HG03103 (cell line): ENCODE measurements at regions not wholly inside any gene's neighbourhood (a gene's known extent, or its start where the extent isn't known, plus 50 kb on each side); places are given as distances from the start of the nearest gene placed in this dataset.

ENCODE experiments used
- ATAC-seq: cut with Tn5 transposase; IDR thresholded peaks from one replicate; pipeline ENCODE4 v1.9.1; 2021; ENCODE audit warnings: low read depth; ENCODE audit not compliant: unreplicated experiment

DNA sequence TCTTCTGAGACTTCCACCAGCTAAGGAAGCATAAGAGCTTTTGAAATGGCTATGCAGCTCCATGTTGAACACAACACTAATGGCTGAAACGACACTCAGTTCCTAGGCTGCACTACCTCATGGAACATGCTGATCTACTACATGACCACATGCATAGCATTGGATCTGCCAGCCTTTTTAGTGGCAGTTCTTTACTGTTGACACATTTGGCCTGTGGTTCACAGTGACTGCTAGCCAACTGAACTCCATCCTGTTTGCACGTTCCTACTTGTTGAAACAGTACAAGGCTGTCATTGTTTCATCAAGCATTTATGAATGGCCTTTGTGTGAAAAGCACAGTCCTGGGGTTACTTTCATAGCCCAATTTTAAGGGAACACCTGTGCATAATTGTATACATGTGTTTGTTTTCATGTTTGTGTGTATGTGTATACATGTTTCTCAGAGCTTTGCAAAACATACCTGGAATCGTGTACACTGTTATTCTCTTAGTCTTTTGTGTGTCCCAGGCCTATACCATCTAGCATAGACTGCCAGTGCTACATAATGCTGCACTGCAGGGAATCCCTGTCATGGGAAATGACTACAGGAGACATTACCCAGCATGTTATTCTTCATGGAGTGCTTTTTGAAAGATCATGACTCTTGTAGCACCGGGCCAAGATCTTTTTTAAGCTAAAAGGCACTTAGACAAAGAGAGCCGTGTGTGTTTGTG, 179.6 kb upstream of the ESRRG start:
- ATAC-seq = no peak

DNA sequence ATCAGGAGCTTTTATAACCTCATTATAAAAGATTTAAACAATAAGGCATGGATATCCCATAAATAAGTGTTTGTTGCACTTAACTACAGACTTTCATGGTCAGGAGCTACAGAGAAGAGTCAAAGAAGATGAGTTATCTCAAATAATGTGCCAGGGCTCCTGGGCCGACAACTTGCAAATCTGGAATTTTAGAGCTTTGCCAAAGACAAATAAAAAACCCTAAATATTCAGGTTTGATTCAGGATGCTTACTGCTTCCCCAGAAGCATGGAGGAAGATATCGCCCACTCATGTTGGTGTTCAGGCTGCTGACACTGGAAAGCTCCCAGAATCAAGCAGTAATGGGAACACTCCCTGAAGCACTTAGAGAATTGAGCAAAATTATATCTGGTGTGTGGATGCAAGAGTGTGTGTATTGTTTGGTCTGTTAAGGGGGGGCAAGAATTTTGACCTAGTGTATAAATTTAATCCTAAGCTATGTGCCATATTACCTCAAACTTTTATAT, 176.9 kb upstream of the ESRRG start:
- ATAC-seq = no peak

DNA sequence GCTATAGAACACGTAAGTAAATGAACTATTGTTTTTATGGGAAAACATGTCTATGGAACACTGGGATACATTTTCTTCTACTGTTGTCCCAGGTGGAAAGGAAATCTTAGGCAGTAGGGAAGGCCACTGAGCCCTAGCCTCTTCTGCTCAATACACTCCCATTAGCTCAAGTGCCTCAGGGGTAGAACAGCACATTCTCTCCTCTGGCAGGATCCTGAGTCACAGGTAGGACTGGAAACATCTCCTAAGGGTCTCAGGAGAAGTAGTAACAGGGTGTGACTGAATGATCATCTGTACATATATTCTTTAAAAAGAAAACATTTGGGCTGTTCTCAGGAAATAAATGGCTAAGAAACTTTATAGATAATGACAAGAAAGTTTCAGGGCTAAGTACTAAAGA, 175.6 kb upstream of the ESRRG start:
- no peak for ATAC-seq

DNA sequence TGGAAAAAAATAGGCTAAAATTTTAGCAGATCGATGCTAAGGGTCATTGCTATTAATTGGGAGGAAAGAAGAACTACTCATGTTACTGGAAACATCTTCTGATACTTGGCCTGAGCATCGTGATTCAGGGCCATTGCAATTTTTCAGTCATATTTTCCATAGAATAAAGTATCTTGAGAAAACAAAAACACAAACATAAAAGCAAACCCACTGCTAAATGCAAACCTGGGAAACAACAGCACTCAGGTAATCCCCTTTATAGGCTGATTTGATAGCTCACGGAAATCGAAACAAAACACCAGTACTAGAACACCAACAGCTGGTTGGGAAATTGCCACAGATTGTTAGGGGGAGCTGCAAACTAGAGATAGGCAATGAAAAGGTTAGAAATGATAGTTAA, 172.9 kb upstream of the ESRRG start:
- no peak for ATAC-seq

DNA sequence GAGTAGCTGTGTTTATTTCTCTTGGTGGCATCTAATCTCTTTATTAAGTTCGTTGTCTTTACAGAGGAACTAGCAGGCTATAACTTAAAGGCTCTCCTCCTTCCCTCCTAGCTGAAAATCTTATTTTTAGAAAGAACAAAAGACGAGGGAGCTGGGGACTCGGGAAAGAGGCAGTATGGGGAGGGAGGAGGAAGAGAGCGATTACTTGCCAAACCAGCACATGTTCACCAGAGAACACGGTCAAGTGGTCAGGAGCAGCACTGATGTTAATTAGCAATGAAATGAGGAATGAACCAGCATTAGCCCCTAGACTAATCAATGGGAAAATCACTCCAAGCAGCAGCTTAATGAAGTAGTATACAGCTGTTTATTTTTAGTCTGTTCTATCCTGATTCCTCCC, 171.3 kb upstream of the ESRRG start:
- ATAC-seq = no peak

DNA sequence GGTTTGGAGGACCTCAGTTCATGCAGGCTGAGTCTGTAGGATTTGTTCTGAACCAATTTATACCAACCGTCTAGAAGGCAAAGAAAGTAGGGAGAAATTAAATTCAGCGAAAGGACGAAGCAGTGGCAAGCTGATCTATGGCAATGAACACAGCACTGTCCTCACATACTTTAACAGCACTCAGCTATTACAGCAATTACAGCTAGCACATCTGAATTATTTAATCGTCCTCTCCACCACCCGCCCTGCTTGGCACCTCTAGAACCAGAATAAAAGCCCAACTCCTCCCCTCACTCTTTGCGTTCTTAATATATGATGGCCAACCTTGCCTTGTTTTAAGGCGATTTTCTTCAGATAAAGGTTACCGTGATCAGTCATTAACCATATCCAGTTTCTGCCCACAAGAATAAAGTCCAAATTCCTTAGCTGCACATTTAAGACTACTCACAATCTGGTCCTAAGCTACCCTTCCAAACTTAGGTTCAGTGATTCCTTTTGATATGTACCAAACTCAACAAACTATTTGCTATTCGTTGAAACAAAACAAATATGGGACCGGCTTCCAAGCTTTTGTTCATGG, 169.4 kb upstream of the ESRRG start:
- no peak for ATAC-seq

DNA sequence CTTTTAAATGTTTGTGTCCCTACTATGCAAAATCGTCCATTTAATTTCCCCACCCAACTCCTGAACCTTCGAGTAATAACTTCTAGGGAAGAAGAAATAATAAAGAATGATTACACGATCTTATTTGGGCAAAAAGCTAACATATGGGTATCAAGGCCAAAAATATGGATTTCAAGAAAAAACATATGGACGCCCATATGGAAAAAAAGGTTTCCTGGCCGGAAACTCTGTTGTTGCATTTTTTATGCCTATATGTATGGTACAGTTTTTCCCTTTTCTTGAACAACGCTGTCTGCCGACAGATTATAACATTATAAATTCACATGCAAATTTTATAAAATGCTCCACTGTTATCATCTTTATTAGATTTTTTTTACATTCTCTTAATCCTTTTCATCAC, 167.6 kb upstream of the ESRRG start:
- ATAC-seq = no peak

DNA sequence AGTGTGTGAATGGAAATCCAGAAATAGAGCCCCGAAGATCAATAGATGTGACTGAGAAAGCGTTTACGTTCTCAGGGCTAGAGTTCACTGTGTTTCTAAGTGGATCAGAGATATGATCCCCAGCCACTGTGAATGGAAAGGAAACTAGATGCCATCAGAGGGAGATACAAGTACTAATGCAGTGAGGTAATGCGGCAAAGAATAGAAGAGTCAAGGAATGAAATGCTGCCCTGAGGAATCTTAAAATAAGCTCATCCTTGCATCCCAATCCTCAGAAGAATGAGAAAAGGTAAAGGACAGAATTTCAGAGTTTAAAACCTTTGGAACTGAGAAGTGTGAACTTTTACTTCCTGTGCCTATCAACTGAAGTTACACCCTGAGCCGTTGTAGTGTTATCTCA, 165.5 kb upstream of the ESRRG start:
- ATAC-seq = no peak

DNA sequence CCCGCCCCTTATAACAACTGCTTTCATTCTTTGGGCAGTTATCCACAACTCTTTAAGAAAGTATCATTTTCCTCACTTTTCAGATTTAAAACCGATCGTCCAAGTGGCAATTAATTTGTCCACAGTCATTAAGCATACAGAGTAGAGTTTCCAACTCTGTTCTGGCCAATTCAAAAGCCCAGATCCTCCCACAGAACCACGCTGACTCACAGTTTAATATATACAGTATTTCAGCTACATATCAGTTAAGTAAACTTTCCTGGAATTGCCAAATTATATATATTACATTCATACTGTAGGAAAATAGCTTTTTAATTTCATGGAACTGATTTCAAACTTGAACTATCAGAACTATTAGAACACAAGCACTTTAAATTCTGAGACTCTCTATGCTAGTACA, 163.8 kb upstream of the ESRRG start:
- ATAC-seq = no peak

DNA sequence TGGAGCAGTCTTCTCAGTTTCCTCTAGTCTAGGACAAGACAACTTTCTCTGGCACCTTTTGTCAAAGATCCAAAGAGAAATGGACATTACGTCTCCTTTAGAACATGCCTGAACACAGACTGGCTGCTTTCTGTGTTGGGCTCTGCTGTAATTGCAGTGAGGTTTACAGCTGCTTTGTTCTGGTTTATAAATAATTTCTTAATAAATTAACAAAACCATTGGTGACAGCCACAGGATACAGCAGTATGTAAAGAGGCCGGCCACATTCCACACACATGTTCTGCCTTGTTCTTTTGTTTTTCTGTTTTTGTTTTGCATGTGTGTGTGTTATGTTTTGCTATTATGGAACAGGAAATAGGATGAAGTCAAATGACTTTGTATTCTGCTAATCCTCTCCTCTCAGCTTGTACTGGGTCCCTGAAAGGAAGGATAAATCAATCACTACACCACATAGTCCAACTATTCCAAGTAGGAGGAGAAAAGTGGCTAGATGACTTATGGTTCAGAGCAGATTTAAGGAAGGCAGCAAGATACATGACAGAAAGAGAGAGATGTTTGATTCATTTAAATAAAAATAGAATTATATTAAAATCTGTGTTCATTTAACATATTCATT, 161.5 kb upstream of the ESRRG start:
- ATAC-seq = no peak

DNA sequence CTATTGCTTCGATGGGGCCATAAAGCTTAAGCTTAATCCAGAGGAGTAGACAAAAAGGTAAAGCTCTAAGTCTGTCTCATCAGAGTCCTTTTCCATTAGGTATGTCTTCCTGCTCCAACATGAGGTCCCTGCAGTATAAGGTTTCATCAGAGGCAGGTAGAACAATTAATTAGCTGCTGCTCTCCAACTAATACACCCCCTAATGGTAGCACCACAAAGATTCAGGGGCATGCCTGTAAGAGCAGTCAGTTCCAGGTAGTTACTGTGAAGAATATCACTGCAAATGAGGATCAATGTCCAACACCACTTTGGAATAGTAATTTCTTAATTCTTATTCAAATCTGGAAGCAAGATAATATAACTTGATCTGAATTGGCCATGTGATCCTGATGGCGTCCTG, 160.3 kb upstream of the ESRRG start:
- no peak for ATAC-seq

DNA sequence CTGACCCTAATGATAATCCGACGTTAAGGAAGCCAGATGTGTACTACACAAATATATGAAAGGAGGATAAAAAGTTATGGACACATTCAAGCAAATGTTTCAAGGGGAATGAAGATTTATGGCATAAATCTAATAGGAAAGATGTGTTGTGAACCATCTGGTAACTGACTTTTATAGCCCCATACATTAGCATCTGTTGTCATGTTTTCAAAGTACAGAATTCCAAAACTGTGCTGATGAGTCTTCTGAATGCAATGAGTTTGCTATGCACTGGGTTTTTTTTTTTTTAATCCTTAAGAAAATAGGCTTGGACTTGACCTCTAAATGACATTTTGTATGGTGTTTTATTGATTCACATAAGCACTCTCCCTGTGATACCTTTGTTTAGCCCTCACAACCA, 158.5 kb upstream of the ESRRG start:
- no peak for ATAC-seq

DNA sequence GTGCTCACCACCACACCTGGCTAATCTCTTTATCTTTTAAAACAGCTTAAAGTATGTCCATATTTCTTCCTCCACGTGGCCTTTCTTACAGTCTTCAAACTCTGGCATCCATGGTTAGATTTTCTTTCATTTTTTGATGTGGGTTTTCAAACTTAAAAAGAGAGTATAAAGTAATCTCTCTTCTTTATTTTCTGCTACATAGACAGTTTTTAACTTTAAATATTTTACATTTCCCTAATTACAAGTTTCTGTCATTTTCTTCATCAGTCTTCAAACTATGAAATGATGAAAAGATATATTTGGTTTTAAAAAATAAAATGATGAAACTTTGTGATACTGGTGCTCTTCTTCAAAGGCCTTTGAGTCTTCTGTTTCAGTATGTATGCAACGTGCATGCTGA, 143.5 kb upstream of the ESRRG start:
- ATAC-seq = no peak

DNA sequence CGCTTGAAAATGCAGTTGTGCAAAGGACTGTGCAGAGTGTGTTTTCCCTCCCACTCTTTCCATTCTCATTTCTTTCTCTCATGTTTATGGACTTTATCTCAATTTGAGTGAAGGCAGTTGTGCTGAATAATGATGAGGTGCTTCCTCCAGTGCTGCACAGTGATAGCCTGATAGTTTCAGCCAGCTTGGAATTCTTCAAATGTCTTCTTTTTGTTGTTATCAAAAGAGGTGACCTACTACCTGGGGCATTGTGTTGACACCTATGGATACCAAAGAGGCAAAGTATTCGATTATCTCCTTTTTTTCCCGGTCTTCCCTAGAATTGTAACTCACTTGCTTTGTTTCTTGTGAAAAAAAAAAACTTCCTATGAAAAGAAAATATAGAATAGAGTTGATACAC, 132.6 kb upstream of the ESRRG start:
- ATAC-seq = no peak

DNA sequence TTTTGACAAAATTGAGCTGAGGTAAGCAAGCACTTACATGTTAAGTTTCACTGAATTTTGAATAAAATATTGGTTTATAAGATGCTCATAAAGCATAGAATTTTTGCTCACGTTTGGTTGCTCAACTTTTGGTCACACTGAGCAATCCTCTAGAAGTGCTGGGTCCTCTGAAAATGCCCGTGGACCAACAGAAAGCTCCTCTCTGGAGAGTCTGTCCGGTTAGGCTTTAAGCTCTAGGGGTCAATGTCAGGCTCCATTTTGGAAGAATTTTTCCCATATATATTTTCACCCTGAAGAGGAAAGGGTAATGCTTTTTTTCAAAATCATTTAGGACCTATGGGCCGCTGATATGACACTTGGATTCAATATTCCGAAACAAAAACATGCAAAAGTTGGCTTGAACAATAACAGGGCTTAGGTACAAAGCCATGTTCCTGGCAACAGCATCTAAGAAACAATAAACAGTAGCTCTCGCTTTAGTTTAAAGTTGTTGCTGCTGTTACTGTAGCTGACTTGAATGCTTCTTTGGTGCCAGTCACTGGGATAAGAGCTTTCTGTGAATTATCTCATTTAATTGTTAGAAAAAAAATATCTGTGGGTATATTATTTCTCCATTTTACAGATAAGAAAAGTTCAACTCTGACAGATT, 131.7 kb upstream of the ESRRG start:
- ATAC-seq = no peak

DNA sequence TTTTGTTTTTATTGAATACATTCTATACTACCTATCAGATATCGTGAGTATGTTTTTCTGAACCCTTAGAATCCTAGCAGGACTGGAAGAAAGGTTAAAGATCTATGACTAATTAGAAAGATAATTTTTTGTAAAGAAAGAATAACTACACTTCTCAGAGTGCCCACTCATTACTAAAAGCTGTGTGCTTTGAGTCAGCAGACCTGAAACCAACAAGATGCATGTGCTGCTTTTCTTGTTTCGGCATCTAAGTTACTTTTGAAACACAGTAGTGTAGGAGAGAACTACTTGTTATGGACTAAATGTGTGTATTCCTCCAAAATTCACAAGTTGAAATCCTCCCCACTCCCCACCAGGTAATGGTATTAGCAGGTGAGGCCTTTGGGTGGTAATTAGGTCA, 127.8 kb upstream of the ESRRG start:
- ATAC-seq = no peak

DNA sequence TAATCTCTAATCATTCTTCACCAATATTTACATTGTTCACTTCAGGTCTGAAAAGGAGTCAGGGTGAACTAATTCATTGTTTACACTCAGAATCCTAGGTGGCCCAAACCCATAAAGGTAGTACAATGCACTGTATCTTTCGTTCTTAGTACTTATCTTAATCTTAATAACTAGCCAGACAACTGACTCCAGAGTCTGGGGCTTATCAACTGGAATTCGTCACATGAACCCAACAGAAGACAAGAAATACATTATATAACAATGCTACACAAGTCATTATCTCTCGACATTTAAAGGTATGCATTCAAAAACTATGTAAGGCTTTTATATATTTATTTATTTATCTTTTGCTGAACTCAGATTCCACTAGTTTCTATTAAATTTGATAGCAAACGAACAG, 125.9 kb upstream of the ESRRG start:
- ATAC-seq = no peak

DNA sequence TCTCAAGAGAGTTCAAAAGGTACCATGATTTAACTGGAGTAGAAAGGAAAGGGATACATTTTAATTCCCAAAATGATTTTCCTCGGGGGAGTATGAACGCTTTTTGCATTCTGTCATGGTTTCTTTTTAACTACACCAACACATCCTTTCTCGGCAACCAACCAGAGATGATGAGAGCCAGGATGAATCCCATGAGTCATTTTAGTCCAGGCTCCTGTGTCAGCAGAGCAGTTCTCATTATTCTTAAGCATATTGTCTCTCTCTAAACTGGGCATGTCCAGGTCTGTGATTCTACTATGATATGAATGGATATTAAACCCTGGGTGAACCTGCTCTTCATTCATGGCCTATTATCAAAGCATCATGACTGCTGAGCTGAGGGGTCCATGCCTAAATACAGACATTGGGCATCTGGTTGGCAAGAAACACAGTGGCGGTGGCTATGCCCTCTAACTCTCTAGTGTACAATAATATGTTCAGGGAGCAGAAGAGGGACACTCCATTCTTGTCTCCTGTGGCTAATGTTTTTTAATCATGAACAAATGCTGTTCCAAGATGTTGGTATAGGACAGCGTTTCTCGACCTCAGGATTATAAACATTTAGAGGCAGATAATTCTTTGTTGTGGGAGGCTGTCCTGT, 124.3 kb upstream of the ESRRG start:
- ATAC-seq = no peak

DNA sequence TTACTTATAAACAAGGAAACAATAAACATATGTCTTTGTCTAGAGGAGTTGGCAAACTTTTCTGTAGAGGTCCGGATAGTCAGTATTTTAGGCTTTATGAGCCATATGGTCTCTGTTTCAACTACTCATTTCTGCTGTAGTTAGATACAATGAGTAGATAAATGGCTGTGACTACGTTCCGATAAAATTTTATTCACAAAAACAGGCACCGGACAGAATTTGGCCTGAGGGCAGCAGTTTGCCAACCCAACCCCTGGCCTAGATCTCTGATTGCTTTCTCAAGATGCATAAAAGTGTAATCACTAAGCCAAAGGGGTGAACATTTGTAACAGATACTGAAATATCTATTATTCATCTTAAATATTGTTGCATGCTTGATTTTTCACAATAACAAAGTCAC, 123.1 kb upstream of the ESRRG start:
- ATAC-seq = no peak

DNA sequence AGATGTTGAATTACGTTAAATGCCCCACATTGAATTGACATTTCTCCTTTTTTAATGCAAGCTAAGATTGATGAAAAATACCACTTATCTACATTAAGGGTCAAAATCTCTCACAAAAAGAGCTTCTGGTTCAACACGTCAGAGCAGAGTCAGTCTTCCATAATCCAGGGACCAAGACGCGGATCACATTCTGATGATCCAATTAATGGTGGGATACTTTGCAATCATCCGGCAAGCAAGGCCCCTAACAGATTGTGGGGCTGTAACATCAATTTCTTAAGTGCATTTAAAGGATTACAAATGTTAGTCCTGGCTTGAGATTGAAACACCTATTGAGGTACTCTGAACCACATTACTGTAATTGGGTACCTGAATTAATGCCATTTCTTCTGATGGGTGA, 120.2 kb upstream of the ESRRG start:
- no peak for ATAC-seq

DNA sequence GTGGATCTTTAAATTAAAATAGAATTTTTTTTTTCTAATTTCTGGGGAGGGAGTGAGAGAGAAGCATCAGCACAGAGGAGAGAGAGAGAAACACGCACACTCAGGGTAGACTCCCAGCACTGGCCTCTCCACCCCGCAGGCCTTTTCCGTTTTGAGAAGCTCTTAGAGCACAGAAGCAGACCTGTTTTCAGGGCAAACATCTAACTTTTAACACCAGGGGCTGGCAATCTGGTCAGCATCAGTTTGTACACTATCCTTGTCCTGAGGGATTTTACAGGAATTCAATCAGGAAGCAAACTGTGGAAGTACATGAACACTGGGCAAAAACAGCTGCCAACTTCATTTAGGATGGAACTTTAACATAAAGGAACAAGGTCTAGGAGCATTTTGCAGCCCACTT, 117.9 kb upstream of the ESRRG start:
- ATAC-seq = no peak
